Liver (tissue), 8 donors: ENCODE measurements at regions not wholly inside any gene's neighbourhood (a gene's known extent, or its start where the extent isn't known, plus 50 kb on each side); places are given as distances from the start of the nearest gene placed in this dataset.

ENCODE experiments used
- DNase-seq: peaks from one replicate; pipeline ENCODE4 v3.0.0-alpha.2; 2017; ENCODE audit warnings: low spot score
- H3K27ac ChIP-seq, 2 donors: one replicate each; pipeline ENCODE4 v1.7.0; 2013; ENCODE audit warnings: inconsistent platforms in 2 of 2, low read length in 2 of 2, control low read depth in 1 of 2, low read depth in 1 of 2, mild to moderate bottlenecking in 1 of 2
- H3K27me3 ChIP-seq, 4 donors: one replicate each; pipeline versions ENCODE4 v1.6.1 to v1.7.0; 2013; ENCODE audit warnings: low read length in 3 of 4, inconsistent platforms in 1 of 4, mild to moderate bottlenecking in 1 of 4, moderate library complexity in 1 of 4; ENCODE audit not compliant: control insufficient read depth in 4 of 4, insufficient read depth in 4 of 4
- H3K36me3 ChIP-seq, 4 donors: one replicate each; pipeline versions ENCODE4 v1.6.1 to v1.7.0; 2013; ENCODE audit warnings: low read length in 3 of 4, mild to moderate bottlenecking in 3 of 4, low read depth in 1 of 4, moderate library complexity in 1 of 4; ENCODE audit not compliant: control insufficient read depth in 4 of 4, insufficient read depth in 3 of 4
- H3K4me1 ChIP-seq, 4 donors: one replicate each; pipeline versions ENCODE4 v1.6.1 to v1.7.0; 2013; ENCODE audit warnings: low read length in 3 of 4, mild to moderate bottlenecking in 3 of 4, moderate library complexity in 1 of 4; ENCODE audit not compliant: control insufficient read depth in 4 of 4, insufficient read depth in 4 of 4
- H3K4me3 ChIP-seq, 3 donors: one replicate each; pipeline versions ENCODE4 v1.6.1 to v1.7.0; 2013; ENCODE audit warnings: low read length in 3 of 3, control low read depth in 1 of 3, low read depth in 1 of 3, mild to moderate bottlenecking in 1 of 3
- H3K9ac ChIP-seq, 2 donors: one replicate each; pipeline ENCODE4 v1.7.0; 2013; ENCODE audit warnings: low read length in 2 of 2, mild to moderate bottlenecking in 2 of 2, moderate library complexity in 2 of 2, control low read depth in 1 of 2, low read depth in 1 of 2
- H3K9me3 ChIP-seq, 4 donors: one replicate each; pipeline versions ENCODE4 v1.6.1 to v1.7.0; 2013; ENCODE audit warnings: low read length in 3 of 4; ENCODE audit not compliant: control insufficient read depth in 4 of 4
- ATF3 ChIP-seq: IDR thresholded peaks from 2 replicates; pipeline ENCODE4 v1.6.1; 2016; ENCODE audit warnings: antibody characterized with exemption
- CTCF ChIP-seq: fragments of 150-350 bp; IDR thresholded peaks from 2 replicates; pipeline ENCODE4 v1.5.1; 2017; ENCODE audit warnings: improper control_type of control experiment, low read depth, low read length; ENCODE audit not compliant: missing input control
- EGR1 ChIP-seq, 2 donors: IDR thresholded peaks; 2 replicates each; pipeline ENCODE4 v1.6.1; 2016 to 2018; ENCODE audit warnings: antibody characterized with exemption in 2 of 2, low read depth in 2 of 2
- FOXA1 ChIP-seq: IDR thresholded peaks from 2 replicates; pipeline ENCODE4 v1.6.1; 2016; ENCODE audit warnings: antibody characterized with exemption
- FOXA2 ChIP-seq: IDR thresholded peaks from 2 replicates; pipeline ENCODE4 v1.6.1; 2016; ENCODE audit warnings: antibody characterized with exemption
- GABPA ChIP-seq, 2 donors: IDR thresholded peaks in 1 of 2; conservative IDR thresholded peaks in 1 of 2; 2 replicates each; pipeline ENCODE4 v1.6.1; 2016; ENCODE audit warnings: antibody characterized with exemption in 2 of 2, mild to moderate bottlenecking in 1 of 2, moderate library complexity in 1 of 2
- HNF4A ChIP-seq, 2 donors: conservative IDR thresholded peaks; 2 replicates each; pipeline ENCODE4 v1.6.1; 2016; ENCODE audit warnings: antibody characterized with exemption in 2 of 2, mild to moderate bottlenecking in 2 of 2
- HNF4G ChIP-seq: IDR thresholded peaks from 2 replicates; pipeline ENCODE4 v1.6.1; 2016; ENCODE audit warnings: antibody characterized with exemption
- JUND ChIP-seq, 2 donors: IDR thresholded peaks; 2 replicates each; pipeline ENCODE4 v1.6.1; 2016; ENCODE audit warnings: antibody characterized with exemption in 2 of 2
- NR2F2 ChIP-seq: IDR thresholded peaks from 2 replicates; pipeline ENCODE4 v1.6.1; 2016; ENCODE audit warnings: antibody characterized with exemption
- RAD21 ChIP-seq, 2 donors: IDR thresholded peaks; 2 replicates each; pipeline ENCODE4 v1.6.1; 2016; ENCODE audit warnings: antibody characterized with exemption in 2 of 2, mild to moderate bottlenecking in 2 of 2
- SP1 ChIP-seq: IDR thresholded peaks from 2 replicates; pipeline ENCODE4 v1.6.1; 2018; ENCODE audit warnings: antibody characterized with exemption, mild to moderate bottlenecking
- TAF1 ChIP-seq: conservative IDR thresholded peaks from 2 replicates; pipeline ENCODE4 v1.6.1; 2016; ENCODE audit warnings: antibody characterized with exemption, mild to moderate bottlenecking
- YY1 ChIP-seq: IDR thresholded peaks from 2 replicates; pipeline ENCODE4 v1.6.1; 2016; ENCODE audit warnings: antibody characterized with exemption, mild to moderate bottlenecking
- ZBTB33 ChIP-seq: IDR thresholded peaks from 2 replicates; pipeline ENCODE4 v1.6.1; 2016; ENCODE audit warnings: antibody characterized with exemption
- WGBS: extraction: QIAGEN DNeasy Blood & Tissue Kit; methylation state at CpG from one replicate; pipeline ENCODE4 v1.1.7; 2013; 5-methylcytosine and 5-hydroxymethylcytosine counted together
- TF ChIP-seq, protein P1 (sequence below): IDR thresholded peaks from 2 replicates; pipeline ENCODE4 v1.6.1; 2016; ENCODE audit warnings: antibody characterized with exemption
- TF ChIP-seq, protein P2 (sequence below): IDR thresholded peaks from 2 replicates; pipeline ENCODE4 v1.6.1; 2016; ENCODE audit warnings: antibody characterized with exemption, mild to moderate bottlenecking
- donor health status: healthy.
- donor health status: healthy.
- donor health status: healthy.
- donor health status: healthy.
- donor health status: healthy.

GRCh38 chr17:63120406-63120805 lies 154.4 kb downstream of the TANC2 start:
- Histone ChIP-seq H3K4me1 (no peaks in the 10 kb centered on the region), H3K9me3 (no peaks in the 10 kb centered on the region), H3K27ac (no peak overlapping the region), H3K36me3 (no peaks in the 10 kb centered on the region), H3K27me3 (no peaks in the 10 kb centered on the region), H3K9ac (no peak overlapping the region), H3K4me3 (no peak overlapping the region)
- no peak for DNase-seq
- 92% methylated on average over 2 of the region's 2 CpGs for WGBS
- no peak for TF ChIP-seq HNF4G
- no peak for TF ChIP-seq SP1
- TF ChIP-seq EGR1 (IDR thresholded peaks at IDR 0.05; ENCODE audit: low read depth in 2 of 2) = no peak
- TF ChIP-seq GABPA (IDR thresholded peaks at IDR 0.05 in 1 of 2, conservative IDR thresholded peaks at IDR 0.05 in 1 of 2) = no peak
- TF ChIP-seq CTCF = no peak
- TF ChIP-seq HNF4A (conservative IDR thresholded peaks at IDR 0.05) = no peak
- no peak for TF ChIP-seq JUND (IDR thresholded peaks at IDR 0.05)
- TF ChIP-seq TAF1 = no peak

DNA sequence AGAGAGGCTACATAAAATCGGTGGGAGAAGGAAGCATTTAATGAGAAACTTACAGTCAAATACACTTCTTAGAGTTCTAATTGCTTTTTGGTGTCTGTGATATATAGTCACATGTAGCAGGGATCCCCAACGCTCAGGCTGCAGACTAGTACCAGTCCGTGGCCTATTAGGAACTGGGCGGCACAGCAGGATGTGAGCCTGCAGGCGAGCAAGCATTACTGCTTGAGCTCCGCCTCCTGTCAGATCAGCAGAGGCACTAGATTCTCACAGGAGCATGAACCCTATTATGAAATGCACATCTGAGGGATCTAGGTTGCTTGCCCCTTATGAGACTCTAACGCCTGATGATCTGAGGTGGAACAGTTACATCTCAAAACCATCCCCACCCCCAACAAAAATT lies 158.5 kb downstream of the TANC2 start:
- 80% methylated on average over 7 of the region's 7 CpGs for WGBS
- H3K9me3 ChIP-seq = no peaks in the 10 kb centered on the region
- no peaks in the 10 kb centered on the region for H3K36me3 ChIP-seq
- H3K4me1 ChIP-seq = no peaks in the 10 kb centered on the region
- H3K4me3 ChIP-seq = no peak overlapping the region
- no peak for DNase-seq
- H3K9ac ChIP-seq = no peak overlapping the region
- TF ChIP-seq YY1 = no peak
- TF ChIP-seq, protein P1, sequence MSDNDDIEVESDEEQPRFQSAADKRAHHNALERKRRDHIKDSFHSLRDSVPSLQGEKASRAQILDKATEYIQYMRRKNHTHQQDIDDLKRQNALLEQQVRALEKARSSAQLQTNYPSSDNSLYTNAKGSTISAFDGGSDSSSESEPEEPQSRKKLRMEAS = no peak
- TF ChIP-seq FOXA2 = no peak
- TF ChIP-seq ATF3 = no peak
- TF ChIP-seq RAD21 (IDR thresholded peaks at IDR 0.05) = no peak
- no peak for TF ChIP-seq SP1
- TF ChIP-seq GABPA (IDR thresholded peaks at IDR 0.05 in 1 of 2, conservative IDR thresholded peaks at IDR 0.05 in 1 of 2) = no peak
- TF ChIP-seq HNF4A (conservative IDR thresholded peaks at IDR 0.05) = no peak
- TF ChIP-seq NR2F2 = no peak
- TF ChIP-seq CTCF = no peak
- H3K27ac ChIP-seq = no peak overlapping the region
- no peaks in the 10 kb centered on the region for H3K27me3 ChIP-seq

DNA sequence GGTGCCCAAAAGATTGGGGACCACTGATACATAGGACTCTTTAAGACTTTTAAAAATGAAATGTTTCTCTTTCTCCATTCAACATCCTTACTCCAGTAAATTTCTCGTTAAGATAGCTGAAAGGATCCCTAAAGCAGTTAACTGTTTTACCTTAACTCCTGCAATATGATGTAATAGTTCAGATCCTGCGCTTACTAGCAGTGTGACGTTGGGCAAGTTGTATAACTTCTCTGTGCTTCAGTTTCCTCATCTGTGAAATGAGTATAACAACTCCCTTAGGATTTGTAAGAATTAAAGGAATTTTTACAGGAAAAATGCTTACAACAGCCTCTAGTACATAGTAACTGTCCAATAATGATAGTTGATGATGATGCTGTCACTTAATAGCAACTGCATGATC lies 158.9 kb downstream of the TANC2 start:
- DNase-seq = no peak
- no peaks in the 10 kb centered on the region for H3K4me1 ChIP-seq
- no peak overlapping the region for H3K4me3 ChIP-seq
- H3K9ac ChIP-seq = no peak overlapping the region
- H3K27me3 ChIP-seq = no peaks in the 10 kb centered on the region
- no peaks in the 10 kb centered on the region for H3K36me3 ChIP-seq
- H3K27ac ChIP-seq = no peak overlapping the region
- WGBS = 83% methylated on average over 3 of the region's 3 CpGs
- H3K9me3 ChIP-seq = no peaks in the 10 kb centered on the region
- no peak for TF ChIP-seq NR2F2
- TF ChIP-seq, protein P2, sequence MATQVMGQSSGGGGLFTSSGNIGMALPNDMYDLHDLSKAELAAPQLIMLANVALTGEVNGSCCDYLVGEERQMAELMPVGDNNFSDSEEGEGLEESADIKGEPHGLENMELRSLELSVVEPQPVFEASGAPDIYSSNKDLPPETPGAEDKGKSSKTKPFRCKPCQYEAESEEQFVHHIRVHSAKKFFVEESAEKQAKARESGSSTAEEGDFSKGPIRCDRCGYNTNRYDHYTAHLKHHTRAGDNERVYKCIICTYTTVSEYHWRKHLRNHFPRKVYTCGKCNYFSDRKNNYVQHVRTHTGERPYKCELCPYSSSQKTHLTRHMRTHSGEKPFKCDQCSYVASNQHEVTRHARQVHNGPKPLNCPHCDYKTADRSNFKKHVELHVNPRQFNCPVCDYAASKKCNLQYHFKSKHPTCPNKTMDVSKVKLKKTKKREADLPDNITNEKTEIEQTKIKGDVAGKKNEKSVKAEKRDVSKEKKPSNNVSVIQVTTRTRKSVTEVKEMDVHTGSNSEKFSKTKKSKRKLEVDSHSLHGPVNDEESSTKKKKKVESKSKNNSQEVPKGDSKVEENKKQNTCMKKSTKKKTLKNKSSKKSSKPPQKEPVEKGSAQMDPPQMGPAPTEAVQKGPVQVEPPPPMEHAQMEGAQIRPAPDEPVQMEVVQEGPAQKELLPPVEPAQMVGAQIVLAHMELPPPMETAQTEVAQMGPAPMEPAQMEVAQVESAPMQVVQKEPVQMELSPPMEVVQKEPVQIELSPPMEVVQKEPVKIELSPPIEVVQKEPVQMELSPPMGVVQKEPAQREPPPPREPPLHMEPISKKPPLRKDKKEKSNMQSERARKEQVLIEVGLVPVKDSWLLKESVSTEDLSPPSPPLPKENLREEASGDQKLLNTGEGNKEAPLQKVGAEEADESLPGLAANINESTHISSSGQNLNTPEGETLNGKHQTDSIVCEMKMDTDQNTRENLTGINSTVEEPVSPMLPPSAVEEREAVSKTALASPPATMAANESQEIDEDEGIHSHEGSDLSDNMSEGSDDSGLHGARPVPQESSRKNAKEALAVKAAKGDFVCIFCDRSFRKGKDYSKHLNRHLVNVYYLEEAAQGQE = no peak
- TF ChIP-seq JUND (IDR thresholded peaks at IDR 0.05) = no peak
- no peak for TF ChIP-seq FOXA1
- TF ChIP-seq GABPA (IDR thresholded peaks at IDR 0.05 in 1 of 2, conservative IDR thresholded peaks at IDR 0.05 in 1 of 2) = no peak
- no peak for TF ChIP-seq RAD21 (IDR thresholded peaks at IDR 0.05)
- TF ChIP-seq SP1 = no peak
- TF ChIP-seq, protein P1 = no peak
- TF ChIP-seq EGR1 (IDR thresholded peaks at IDR 0.05; ENCODE audit: low read depth in 2 of 2) = no peak
- no peak for TF ChIP-seq ZBTB33
